ENCODE measurements at regions not wholly inside any gene's neighbourhood (a gene's known extent, or its start where the extent isn't known, plus 50 kb on each side); places are given as distances from the start of the nearest gene placed in this dataset.

DNA sequence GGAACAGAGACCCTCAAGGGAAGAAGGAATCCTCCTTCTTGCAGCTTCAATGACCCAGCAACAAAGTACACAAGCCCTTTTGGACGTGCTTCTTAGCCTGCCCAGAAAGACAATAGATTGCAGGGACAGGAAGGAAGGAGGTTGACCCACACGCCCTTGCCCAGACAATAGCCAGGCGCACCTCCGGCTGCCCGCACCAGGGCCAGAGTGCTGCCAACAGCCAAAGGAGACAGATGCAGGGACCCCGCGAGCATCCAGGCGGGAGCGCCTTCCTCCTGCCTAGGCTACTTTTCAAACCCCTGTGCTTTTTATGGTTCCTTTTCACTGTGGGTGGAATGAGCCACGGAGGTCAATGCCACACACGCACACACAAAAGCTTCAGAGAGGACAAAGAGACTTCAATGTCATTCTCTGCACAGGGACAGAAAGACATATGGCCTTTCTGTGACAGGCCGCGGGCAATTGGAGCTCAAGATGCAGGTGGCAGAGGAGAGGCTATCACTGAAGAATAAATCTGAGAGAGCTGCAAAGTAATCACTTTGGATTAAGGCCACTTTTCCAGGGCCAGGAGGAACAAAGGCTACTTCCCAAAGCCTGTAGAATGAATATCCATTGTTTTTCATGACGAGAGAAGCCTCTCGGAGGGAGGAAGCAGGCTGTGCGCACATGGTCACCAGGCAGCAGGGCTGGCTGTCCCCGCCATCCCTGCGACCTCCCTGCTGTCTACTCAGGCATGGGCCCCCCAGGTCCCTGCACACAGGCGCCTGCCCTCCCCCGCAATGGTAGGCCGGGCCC, 300.6 kb downstream of the EIPR1 start:
- ATAC-seq, result no peak
- TF ChIP-seq OSR1 (CRISPR knock-in tag; IDR thresholded peaks at IDR 0.05) (no peak), ISL1 (CRISPR knock-in tag; IDR thresholded peaks at IDR 0.05) (no peak), TOX (CRISPR knock-in tag; IDR thresholded peaks at IDR 0.05; ENCODE audit: borderline replicate concordance) (no peak), ZNF565 (CRISPR knock-in tag; conservative IDR thresholded peaks at IDR 0.05; ENCODE audit: low read depth) (no peak), ZC3H10 (CRISPR knock-in tag; IDR thresholded peaks at IDR 0.05) (no peak), GLIS3 (CRISPR knock-in tag; IDR thresholded peaks at IDR 0.05) (no peak), RARB (CRISPR knock-in tag; IDR thresholded peaks at IDR 0.05) (no peak), ZFP3 (CRISPR knock-in tag; IDR thresholded peaks at IDR 0.05) (no peak), ZNF70 (CRISPR knock-in tag; IDR thresholded peaks at IDR 0.05) (no peak), CSDC2 (CRISPR knock-in tag; IDR thresholded peaks at IDR 0.05) (no peak)
- TF ChIP-seq, protein P1, sequence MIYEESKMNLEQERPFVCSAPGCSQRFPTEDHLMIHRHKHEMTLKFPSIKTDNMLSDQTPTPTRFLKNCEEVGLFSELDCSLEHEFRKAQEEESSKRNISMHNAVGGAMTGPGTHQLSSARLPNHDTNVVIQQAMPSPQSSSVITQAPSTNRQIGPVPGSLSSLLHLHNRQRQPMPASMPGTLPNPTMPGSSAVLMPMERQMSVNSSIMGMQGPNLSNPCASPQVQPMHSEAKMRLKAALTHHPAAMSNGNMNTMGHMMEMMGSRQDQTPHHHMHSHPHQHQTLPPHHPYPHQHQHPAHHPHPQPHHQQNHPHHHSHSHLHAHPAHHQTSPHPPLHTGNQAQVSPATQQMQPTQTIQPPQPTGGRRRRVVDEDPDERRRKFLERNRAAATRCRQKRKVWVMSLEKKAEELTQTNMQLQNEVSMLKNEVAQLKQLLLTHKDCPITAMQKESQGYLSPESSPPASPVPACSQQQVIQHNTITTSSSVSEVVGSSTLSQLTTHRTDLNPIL (CRISPR knock-in tag; IDR thresholded peaks at IDR 0.05; ENCODE audit: low read depth), result no peak
- TF ChIP-seq, protein P2, sequence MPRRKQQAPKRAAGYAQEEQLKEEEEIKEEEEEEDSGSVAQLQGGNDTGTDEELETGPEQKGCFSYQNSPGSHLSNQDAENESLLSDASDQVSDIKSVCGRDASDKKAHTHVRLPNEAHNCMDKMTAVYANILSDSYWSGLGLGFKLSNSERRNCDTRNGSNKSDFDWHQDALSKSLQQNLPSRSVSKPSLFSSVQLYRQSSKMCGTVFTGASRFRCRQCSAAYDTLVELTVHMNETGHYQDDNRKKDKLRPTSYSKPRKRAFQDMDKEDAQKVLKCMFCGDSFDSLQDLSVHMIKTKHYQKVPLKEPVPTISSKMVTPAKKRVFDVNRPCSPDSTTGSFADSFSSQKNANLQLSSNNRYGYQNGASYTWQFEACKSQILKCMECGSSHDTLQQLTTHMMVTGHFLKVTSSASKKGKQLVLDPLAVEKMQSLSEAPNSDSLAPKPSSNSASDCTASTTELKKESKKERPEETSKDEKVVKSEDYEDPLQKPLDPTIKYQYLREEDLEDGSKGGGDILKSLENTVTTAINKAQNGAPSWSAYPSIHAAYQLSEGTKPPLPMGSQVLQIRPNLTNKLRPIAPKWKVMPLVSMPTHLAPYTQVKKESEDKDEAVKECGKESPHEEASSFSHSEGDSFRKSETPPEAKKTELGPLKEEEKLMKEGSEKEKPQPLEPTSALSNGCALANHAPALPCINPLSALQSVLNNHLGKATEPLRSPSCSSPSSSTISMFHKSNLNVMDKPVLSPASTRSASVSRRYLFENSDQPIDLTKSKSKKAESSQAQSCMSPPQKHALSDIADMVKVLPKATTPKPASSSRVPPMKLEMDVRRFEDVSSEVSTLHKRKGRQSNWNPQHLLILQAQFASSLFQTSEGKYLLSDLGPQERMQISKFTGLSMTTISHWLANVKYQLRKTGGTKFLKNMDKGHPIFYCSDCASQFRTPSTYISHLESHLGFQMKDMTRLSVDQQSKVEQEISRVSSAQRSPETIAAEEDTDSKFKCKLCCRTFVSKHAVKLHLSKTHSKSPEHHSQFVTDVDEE (CRISPR knock-in tag; IDR thresholded peaks at IDR 0.05), result no peak
- TF ChIP-seq, protein P3, sequence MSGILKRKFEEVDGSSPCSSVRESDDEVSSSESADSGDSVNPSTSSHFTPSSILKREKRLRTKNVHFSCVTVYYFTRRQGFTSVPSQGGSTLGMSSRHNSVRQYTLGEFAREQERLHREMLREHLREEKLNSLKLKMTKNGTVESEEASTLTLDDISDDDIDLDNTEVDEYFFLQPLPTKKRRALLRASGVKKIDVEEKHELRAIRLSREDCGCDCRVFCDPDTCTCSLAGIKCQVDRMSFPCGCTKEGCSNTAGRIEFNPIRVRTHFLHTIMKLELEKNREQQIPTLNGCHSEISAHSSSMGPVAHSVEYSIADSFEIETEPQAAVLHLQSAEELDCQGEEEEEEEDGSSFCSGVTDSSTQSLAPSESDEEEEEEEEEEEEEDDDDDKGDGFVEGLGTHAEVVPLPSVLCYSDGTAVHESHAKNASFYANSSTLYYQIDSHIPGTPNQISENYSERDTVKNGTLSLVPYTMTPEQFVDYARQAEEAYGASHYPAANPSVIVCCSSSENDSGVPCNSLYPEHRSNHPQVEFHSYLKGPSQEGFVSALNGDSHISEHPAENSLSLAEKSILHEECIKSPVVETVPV (CRISPR knock-in tag; IDR thresholded peaks at IDR 0.05), result no peak

DNA sequence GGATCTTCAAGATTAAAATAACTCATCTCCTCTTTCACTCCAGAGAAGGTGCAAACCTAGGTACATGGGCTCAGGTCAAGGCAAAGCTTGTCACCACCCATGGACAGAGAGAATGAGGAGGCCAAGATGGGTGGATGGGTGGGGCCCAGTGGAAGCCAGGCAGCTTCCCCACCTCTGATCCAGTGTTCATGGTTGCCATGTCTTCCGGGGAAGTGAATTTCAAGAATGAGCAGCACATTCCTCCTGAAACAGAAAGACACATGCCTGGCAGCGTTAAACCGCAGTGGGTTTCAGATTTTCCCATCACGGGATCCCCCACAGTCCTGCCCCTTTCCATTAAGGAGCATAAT, 301.7 kb downstream of the EIPR1 start:
- no peak for ATAC-seq
- TF ChIP-seq ZNF70 (CRISPR knock-in tag; IDR thresholded peaks at IDR 0.05) (no peak), SNAI2 (CRISPR knock-in tag; IDR thresholded peaks at IDR 0.05) (no peak), ISL1 (CRISPR knock-in tag; IDR thresholded peaks at IDR 0.05) (no peak), ARNTL (CRISPR knock-in tag; IDR thresholded peaks at IDR 0.05; ENCODE audit: borderline replicate concordance, low read depth) (no peak), RARB (CRISPR knock-in tag; IDR thresholded peaks at IDR 0.05) (no peak), ZNF565 (CRISPR knock-in tag; conservative IDR thresholded peaks at IDR 0.05; ENCODE audit: low read depth) (no peak), ZFP3 (CRISPR knock-in tag; IDR thresholded peaks at IDR 0.05) (no peak), ZNF8 (CRISPR knock-in tag; IDR thresholded peaks at IDR 0.05) (no peak)
- TF ChIP-seq, protein P2 (CRISPR knock-in tag; IDR thresholded peaks at IDR 0.05), result no peak
- TF ChIP-seq, protein P4, sequence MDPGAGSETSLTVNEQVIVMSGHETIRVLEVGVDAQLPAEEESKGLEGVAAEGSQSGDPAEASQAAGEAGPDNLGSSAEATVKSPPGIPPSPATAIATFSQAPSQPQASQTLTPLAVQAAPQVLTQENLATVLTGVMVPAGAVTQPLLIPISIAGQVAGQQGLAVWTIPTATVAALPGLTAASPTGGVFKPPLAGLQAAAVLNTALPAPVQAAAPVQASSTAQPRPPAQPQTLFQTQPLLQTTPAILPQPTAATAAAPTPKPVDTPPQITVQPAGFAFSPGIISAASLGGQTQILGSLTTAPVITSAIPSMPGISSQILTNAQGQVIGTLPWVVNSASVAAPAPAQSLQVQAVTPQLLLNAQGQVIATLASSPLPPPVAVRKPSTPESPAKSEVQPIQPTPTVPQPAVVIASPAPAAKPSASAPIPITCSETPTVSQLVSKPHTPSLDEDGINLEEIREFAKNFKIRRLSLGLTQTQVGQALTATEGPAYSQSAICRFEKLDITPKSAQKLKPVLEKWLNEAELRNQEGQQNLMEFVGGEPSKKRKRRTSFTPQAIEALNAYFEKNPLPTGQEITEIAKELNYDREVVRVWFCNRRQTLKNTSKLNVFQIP (CRISPR knock-in tag; IDR thresholded peaks at IDR 0.05; ENCODE audit: borderline replicate concordance, low read depth), result no peak
- TF ChIP-seq, protein P5, sequence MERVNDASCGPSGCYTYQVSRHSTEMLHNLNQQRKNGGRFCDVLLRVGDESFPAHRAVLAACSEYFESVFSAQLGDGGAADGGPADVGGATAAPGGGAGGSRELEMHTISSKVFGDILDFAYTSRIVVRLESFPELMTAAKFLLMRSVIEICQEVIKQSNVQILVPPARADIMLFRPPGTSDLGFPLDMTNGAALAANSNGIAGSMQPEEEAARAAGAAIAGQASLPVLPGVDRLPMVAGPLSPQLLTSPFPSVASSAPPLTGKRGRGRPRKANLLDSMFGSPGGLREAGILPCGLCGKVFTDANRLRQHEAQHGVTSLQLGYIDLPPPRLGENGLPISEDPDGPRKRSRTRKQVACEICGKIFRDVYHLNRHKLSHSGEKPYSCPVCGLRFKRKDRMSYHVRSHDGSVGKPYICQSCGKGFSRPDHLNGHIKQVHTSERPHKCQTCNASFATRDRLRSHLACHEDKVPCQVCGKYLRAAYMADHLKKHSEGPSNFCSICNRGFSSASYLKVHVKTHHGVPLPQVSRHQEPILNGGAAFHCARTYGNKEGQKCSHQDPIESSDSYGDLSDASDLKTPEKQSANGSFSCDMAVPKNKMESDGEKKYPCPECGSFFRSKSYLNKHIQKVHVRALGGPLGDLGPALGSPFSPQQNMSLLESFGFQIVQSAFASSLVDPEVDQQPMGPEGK (CRISPR knock-in tag; IDR thresholded peaks at IDR 0.05; ENCODE audit: borderline replicate concordance), result no peak
- TF ChIP-seq, protein P1 (CRISPR knock-in tag; IDR thresholded peaks at IDR 0.05; ENCODE audit: low read depth), result no peak

Data from SK-N-SH treated with all-trans-retinoic acid at 6 μM for 48 hours (cell line).